GM10266 (cell line): ENCODE measurements at regions not wholly inside any gene's neighbourhood (a gene's known extent, or its start where the extent isn't known, plus 50 kb on each side); places are given as distances from the start of the nearest gene placed in this dataset.

Experiments
- DNase-seq: peaks from one replicate; pipeline ENCODE4 v3.0.0; 2012; ENCODE audit errors: extremely low spot score
- TF ChIP-seq, protein P1 (sequence below): IDR thresholded peaks from 2 replicates; pipeline ENCODE4 v1.5.1; 2012; ENCODE audit warnings: mild to moderate bottlenecking, low read depth; ENCODE audit not compliant: control insufficient read depth, insufficient read depth; ENCODE audit errors: missing control alignments

DNA sequence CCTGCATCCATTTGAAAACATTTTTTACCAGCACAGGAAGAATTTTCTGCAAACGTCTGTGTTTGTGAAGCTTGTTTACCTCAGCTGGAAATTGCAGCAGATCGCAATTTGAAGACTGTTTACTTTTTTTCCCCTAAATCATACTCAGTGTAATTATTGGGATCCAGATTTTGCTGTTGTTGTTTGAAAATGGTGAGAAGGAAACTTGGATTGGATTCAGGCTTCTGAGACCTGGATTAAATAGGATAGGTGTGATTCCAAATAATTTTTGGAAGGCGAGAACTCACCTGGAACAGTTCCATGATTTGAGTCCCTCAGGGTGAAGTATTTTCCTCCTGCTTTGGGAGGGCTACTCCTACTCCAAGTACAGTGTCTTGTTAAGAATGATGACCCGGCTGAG is 279.8 kb downstream of the STIM2 start:
- DNase-seq: no peak
- TF ChIP-seq, protein P1, sequence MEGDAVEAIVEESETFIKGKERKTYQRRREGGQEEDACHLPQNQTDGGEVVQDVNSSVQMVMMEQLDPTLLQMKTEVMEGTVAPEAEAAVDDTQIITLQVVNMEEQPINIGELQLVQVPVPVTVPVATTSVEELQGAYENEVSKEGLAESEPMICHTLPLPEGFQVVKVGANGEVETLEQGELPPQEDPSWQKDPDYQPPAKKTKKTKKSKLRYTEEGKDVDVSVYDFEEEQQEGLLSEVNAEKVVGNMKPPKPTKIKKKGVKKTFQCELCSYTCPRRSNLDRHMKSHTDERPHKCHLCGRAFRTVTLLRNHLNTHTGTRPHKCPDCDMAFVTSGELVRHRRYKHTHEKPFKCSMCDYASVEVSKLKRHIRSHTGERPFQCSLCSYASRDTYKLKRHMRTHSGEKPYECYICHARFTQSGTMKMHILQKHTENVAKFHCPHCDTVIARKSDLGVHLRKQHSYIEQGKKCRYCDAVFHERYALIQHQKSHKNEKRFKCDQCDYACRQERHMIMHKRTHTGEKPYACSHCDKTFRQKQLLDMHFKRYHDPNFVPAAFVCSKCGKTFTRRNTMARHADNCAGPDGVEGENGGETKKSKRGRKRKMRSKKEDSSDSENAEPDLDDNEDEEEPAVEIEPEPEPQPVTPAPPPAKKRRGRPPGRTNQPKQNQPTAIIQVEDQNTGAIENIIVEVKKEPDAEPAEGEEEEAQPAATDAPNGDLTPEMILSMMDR: no peak

DNA sequence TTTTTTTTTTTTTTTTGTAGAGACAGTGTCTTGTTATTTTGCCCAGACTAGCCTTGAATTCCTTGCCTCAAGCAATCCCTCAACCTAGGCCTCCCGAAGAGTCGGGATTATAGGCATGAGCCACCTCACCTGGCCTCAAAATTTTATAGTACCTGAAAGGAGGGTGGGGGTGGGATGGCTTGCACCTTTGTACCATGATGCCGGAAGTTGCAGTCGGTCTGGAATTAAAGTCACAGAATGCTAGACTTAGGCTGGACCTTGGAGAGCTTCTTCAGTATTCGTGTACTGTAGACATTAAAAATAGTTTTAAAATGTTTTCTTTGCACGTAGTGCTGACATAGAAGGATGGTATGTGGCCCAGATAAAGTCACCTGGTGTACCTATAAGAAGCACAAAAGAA is 280.9 kb downstream of the STIM2 start:
- DNase-seq: no peak
- TF ChIP-seq, protein P1: no peak

DNA sequence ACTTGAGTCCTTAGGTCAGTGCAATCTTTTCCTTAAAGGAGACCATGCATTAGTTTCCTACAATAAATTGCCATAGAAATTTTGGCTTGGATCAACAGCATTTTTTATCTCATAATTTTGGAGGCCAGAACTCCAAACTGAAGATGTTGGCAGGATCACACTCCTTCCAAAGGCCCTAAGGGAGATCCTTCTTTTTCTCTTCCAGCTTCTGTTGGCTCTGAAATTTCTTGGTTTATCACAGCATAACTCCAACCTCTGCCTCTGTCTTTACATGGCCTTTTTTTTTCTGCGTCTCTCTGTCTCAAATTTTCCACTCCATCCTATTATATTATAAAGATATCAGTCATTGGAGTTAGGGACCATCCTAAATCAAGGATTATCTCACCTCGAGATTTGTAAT is 282.2 kb downstream of the STIM2 start:
- TF ChIP-seq, protein P1: no peak
- DNase-seq: no peak

DNA sequence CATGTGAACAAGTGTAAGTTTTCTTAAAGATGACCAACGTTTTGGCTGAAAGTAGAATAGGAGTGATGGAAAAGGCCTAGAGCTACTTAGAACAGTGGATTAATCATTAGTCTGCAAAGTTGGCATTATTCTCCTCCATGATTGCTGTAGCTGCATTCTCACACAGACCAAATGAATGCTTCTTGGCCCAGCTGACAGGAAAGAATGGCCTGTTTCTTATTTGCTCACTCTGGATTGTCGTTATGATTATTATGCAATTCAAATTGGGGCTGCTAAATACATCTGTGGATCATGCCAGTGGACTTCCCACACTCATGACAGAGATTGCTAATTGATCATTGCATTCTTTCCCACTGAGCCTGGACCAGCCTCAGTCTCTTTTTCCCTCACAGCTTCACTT is 285.0 kb downstream of the STIM2 start:
- TF ChIP-seq, protein P1: no peak
- DNase-seq: no peak

DNA sequence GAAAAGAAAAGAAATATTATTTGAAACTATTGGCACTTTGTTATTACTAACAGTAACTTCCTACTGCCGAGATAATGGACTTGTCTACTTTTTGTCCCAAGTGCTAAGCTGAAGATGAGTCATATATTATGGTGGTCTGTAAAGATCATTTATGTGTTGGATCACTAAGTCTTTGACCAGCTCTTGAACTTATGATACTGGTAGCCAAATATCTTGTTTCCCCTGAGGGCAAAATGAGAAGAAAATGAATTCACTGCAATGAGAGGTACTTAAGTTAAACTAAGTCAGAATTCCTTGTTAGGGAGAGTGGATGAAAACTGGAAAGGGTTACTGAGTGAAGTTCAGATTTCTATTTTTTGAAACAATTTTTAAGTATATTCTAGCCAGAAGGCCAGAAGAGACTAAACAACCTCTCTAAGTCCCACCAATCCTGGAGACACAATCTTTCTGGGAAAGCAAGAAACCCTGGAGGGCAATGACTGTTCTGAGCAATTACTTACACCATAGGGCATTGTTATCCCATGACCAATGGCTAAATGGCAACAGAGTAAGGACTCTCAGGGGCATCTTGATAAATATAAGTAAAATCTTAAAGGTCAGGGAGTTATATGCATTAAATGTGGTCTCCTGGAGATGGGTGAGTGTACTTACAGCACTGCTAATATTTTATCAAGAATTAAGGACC is 287.7 kb downstream of the STIM2 start:
- TF ChIP-seq, protein P1: no peak
- no peak for DNase-seq

DNA sequence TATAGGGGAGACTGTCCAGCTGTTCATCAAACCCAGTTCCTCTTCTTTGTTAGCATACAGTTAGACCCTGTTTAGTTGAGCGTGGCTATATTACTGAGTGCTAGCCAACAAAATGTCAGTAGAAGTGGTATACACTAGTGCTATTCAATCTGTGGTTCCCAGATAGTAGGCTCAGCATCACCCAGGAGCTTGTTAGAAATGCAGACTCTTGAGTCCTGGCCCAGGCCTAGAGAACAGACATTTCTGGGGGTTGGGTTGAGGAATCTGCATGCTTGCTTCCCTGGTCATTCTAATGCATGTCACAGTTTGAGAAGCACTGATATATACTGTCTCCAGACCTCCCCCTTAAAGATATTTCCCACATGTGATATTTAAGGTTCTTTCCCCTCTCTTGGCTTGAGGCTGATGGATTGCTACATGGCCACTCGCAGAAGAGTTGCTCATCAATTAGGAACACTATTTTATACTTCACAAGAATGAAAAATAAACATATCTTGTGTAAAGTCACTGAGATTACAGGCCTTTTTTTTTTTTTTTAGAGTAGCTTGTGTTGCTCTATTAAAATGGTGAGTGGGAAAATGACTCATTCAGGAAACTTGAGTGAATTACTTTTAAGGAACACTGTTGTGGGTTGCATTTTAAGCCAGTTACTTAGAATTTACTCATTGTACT is 289.0 kb downstream of the STIM2 start:
- DNase-seq: no peak
- TF ChIP-seq, protein P1: no peak

DNA sequence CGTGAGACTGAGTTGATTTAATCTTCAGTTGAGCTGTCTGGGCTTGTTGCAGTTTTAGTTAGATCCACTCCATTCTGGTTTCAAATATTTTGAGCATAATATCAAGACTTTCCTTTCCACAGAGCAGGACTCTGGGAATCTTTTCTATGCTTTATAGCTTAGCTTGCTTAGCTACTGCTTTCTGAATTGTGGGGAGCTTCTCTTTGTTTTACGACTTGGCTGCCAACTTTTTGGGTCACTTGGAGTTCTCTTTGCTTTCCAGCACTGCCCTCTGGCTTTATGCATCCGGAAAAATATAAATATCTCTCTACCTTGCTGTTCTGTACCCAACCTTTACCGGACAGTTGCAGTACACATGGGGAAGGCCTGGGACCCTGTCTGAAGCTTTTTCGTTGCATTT is 292.1 kb downstream of the STIM2 start:
- TF ChIP-seq, protein P1: no peak
- no peak for DNase-seq
